HFFc6 (cell line): ENCODE measurements at regions not wholly inside any gene's neighbourhood (a gene's known extent, or its start where the extent isn't known, plus 50 kb on each side); places are given as distances from the start of the nearest gene placed in this dataset.

ENCODE experiments used
- DNase-seq: peaks from one replicate; pipeline ENCODE4 v3.0.0-alpha.2; 2018
- H3K27ac Mint-ChIP-seq: 2 replicates; pipeline ENCODE4 v1.8.0; 2020; ENCODE audit warnings: mild to moderate bottlenecking, mixed read lengths
- H3K27me3 Mint-ChIP-seq: 2 replicates; pipeline ENCODE4 v1.8.0; 2021; ENCODE audit warnings: mild to moderate bottlenecking, moderate library complexity, mixed read lengths; ENCODE audit not compliant: insufficient read depth
- H3K36me3 Mint-ChIP-seq: 2 replicates; pipeline ENCODE4 v1.8.0; 2021; ENCODE audit warnings: low read depth, mixed read lengths
- H3K4me1 Mint-ChIP-seq: 2 replicates; pipeline ENCODE4 v1.8.0; 2020; ENCODE audit warnings: low read depth, mixed read lengths
- H3K4me3 Mint-ChIP-seq: 2 replicates; pipeline ENCODE4 v1.8.0; 2020; ENCODE audit warnings: mild to moderate bottlenecking, moderate library complexity, mixed read lengths
- H3K9me3 Mint-ChIP-seq: 2 replicates; pipeline ENCODE4 v1.8.0; 2020; ENCODE audit warnings: mild to moderate bottlenecking, mixed read lengths
- CTCF ChIP-seq: fragments of 200-600 bp; sonication (generic); IDR thresholded peaks from 2 replicates; pipeline ENCODE4 v1.5.0; 2021; ENCODE audit warnings: antibody characterized with exemption, mild to moderate bottlenecking

- no peaks in the 10 kb centered on the region for H3K36me3 Mint-ChIP-seq
- no peaks in the 10 kb centered on the region for H3K4me1 Mint-ChIP-seq
- DNase-seq, result no peak
- no peaks in the 10 kb centered on the region; the same call in none of the 2 replicates for H3K27me3 Mint-ChIP-seq
- H3K27ac Mint-ChIP-seq, result no peak overlapping the region
- peaks cover 38% of the 10 kb centered on the region for H3K9me3 Mint-ChIP-seq
- no peak overlapping the region for H3K4me3 Mint-ChIP-seq
- no peak for TF ChIP-seq CTCF
Observed at GRCh38 chr5:5605170-5605764, 182.8 kb downstream of the ICE1 start.

- no peak for DNase-seq
- no peaks in the 10 kb centered on the region; the same call in 1 of the 2 replicates for H3K27me3 Mint-ChIP-seq
- H3K27ac Mint-ChIP-seq, result no peak overlapping the region
- H3K4me3 Mint-ChIP-seq, result no peak overlapping the region
- H3K36me3 Mint-ChIP-seq, result no peaks in the 10 kb centered on the region
- peaks cover 49% of the 10 kb centered on the region for H3K9me3 Mint-ChIP-seq
- no peak for TF ChIP-seq CTCF
- H3K4me1 Mint-ChIP-seq, result no peaks in the 10 kb centered on the region
Observed at GRCh38 chr5:5602554-5602953, 180.1 kb downstream of the ICE1 start.

GRCh38 chr5:5598547-5599113 is 176.2 kb downstream of the ICE1 start:
- Mint-ChIP-seq H3K27ac (no peak overlapping the region), H3K36me3 (no peaks in the 10 kb centered on the region), H3K4me3 (no peak overlapping the region), H3K4me1 (no peaks in the 10 kb centered on the region), H3K9me3 (peaks cover 41% of the 10 kb centered on the region), H3K27me3 (no peaks in the 10 kb centered on the region)
- no peak for TF ChIP-seq CTCF
- DNase-seq, result no peak

GRCh38 chr5:5593391-5593790 is 170.9 kb downstream of the ICE1 start:
- no peak for DNase-seq
- Mint-ChIP-seq H3K36me3 (no peaks in the 10 kb centered on the region; the same call in 1 of the 2 replicates), H3K9me3 (peaks cover 32% of the 10 kb centered on the region), H3K4me1 (no peaks in the 10 kb centered on the region), H3K27me3 (no peaks in the 10 kb centered on the region), H3K4me3 (no peak overlapping the region), H3K27ac (no peak overlapping the region)
- no peak for TF ChIP-seq CTCF

GRCh38 chr5:5592541-5592940 is 170.1 kb downstream of the ICE1 start:
- Mint-ChIP-seq H3K27ac (no peak overlapping the region), H3K36me3 (no peaks in the 10 kb centered on the region; the same call in 1 of the 2 replicates), H3K4me1 (no peaks in the 10 kb centered on the region), H3K27me3 (no peaks in the 10 kb centered on the region; the same call in 1 of the 2 replicates), H3K4me3 (no peak overlapping the region), H3K9me3 (peaks cover 37% of the 10 kb centered on the region)
- DNase-seq, result no peak
- no peak for TF ChIP-seq CTCF
